ENCODE measurements at regions not wholly inside any gene's neighbourhood (a gene's known extent, or its start where the extent isn't known, plus 50 kb on each side); places are given as distances from the start of the nearest gene placed in this dataset.

DNA sequence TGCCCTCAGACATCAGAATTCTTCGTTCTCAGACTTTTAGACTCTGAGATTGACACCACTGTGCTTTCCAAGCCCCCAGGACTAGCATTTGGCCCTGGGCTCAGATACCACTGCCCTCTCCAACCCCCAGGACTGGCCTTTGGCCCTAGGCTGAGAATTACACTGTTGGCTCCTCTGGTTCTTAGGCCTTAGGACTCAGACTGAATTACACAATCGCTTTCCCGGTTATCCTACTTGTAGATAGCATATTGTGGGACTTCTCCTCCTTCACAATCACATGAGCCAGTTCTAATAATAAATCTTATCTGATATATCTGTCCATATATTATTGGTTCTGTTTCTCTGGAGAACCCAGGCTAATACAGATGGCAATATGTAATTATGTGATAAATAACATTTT lies 1725.5 kb downstream of the GRIK2 start:
- TF ChIP-seq, protein P1, sequence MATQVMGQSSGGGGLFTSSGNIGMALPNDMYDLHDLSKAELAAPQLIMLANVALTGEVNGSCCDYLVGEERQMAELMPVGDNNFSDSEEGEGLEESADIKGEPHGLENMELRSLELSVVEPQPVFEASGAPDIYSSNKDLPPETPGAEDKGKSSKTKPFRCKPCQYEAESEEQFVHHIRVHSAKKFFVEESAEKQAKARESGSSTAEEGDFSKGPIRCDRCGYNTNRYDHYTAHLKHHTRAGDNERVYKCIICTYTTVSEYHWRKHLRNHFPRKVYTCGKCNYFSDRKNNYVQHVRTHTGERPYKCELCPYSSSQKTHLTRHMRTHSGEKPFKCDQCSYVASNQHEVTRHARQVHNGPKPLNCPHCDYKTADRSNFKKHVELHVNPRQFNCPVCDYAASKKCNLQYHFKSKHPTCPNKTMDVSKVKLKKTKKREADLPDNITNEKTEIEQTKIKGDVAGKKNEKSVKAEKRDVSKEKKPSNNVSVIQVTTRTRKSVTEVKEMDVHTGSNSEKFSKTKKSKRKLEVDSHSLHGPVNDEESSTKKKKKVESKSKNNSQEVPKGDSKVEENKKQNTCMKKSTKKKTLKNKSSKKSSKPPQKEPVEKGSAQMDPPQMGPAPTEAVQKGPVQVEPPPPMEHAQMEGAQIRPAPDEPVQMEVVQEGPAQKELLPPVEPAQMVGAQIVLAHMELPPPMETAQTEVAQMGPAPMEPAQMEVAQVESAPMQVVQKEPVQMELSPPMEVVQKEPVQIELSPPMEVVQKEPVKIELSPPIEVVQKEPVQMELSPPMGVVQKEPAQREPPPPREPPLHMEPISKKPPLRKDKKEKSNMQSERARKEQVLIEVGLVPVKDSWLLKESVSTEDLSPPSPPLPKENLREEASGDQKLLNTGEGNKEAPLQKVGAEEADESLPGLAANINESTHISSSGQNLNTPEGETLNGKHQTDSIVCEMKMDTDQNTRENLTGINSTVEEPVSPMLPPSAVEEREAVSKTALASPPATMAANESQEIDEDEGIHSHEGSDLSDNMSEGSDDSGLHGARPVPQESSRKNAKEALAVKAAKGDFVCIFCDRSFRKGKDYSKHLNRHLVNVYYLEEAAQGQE (IDR thresholded peaks at IDR 0.05; ENCODE audit: borderline replicate concordance), result no peak
- TF ChIP-seq SMC3 (conservative IDR thresholded peaks at IDR 0.05; ENCODE audit: poor library complexity), result no peak
- TF ChIP-seq, protein P2, sequence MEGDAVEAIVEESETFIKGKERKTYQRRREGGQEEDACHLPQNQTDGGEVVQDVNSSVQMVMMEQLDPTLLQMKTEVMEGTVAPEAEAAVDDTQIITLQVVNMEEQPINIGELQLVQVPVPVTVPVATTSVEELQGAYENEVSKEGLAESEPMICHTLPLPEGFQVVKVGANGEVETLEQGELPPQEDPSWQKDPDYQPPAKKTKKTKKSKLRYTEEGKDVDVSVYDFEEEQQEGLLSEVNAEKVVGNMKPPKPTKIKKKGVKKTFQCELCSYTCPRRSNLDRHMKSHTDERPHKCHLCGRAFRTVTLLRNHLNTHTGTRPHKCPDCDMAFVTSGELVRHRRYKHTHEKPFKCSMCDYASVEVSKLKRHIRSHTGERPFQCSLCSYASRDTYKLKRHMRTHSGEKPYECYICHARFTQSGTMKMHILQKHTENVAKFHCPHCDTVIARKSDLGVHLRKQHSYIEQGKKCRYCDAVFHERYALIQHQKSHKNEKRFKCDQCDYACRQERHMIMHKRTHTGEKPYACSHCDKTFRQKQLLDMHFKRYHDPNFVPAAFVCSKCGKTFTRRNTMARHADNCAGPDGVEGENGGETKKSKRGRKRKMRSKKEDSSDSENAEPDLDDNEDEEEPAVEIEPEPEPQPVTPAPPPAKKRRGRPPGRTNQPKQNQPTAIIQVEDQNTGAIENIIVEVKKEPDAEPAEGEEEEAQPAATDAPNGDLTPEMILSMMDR (IDR thresholded peaks at IDR 0.05; ENCODE audit: poor library complexity, severe bottlenecking), result no peak
- TF ChIP-seq MXI1 (conservative IDR thresholded peaks at IDR 0.05; ENCODE audit: poor library complexity, severe bottlenecking), result no peak
- no peak for TF ChIP-seq EZH2 (IDR thresholded peaks at IDR 0.05; ENCODE audit: borderline replicate concordance, insufficient read depth, low read length, poor library complexity, severe bottlenecking)
- no peak for TF ChIP-seq POLR2AphosphoS5 (IDR thresholded peaks at IDR 0.05)
- TF ChIP-seq EP300 (conservative IDR thresholded peaks at IDR 0.05; ENCODE audit: poor library complexity, severe bottlenecking), result no peak
- no peak for TF ChIP-seq RAD21 (conservative IDR thresholded peaks at IDR 0.05)
- TF ChIP-seq TAF1 (IDR thresholded peaks at IDR 0.05; ENCODE audit: low read depth), result no peak
